IMR-90 (cell line): ENCODE measurements at regions not wholly inside any gene's neighbourhood (a gene's known extent, or its start where the extent isn't known, plus 50 kb on each side); places are given as distances from the start of the nearest gene placed in this dataset.
A peak's percentile ranks its signal among the peaks of the same experiment; 100 is the strongest.

Experiments
- ATAC-seq: fragments of 200-7000 bp; cut with Tn5 transposase; 2 replicates; pipeline ENCODE4 v1.9.1; 2020; ENCODE audit warnings: low read depth, mild to moderate bottlenecking, moderate library complexity
- BruUV-seq: library from RNA; stranded (reverse); fragments of 400-500 nt; replicated peaks from 2 replicates; lab custom pipeline; 2021; lab: Mats Ljungman, UMichigan
- CTCF ChIA-PET: fragments of 300-600 bp; formaldehyde crosslinking; extraction: SDS; loops from one replicate; lab custom pipeline; 2021; ENCODE audit warnings: antibody characterized with exemption; lab: Yijun Ruan, JAX
- POLR2A ChIA-PET: fragments of 300-600 bp; sonication (Branson Sonifier 250); formaldehyde crosslinking; loops from one replicate; lab custom pipeline; 2022; ENCODE audit warnings: antibody characterized with exemption; ENCODE audit not compliant: unreplicated experiment; lab: Charles Lee
- DNase-seq: peaks from one replicate; pipeline ENCODE4 v3.0.0; 2013
- H2AFZ ChIP-seq: replicated peaks from 2 replicates; pipeline ENCODE3; 2013; ENCODE audit warnings: low read length, mild to moderate bottlenecking; ENCODE audit not compliant: poor library complexity
- H2AK5ac ChIP-seq: 2 replicates; pipeline ENCODE4 v1.6.1; 2013; ENCODE audit warnings: low read depth, low read length, inconsistent platforms
- H2AK9ac ChIP-seq: replicated peaks from 2 replicates; pipeline ENCODE3; 2013; ENCODE audit warnings: mild to moderate bottlenecking, low read depth, low read length, moderate library complexity; ENCODE audit not compliant: poor library complexity
- H2BK120ac ChIP-seq: 2 replicates; pipeline ENCODE4 v1.6.1; 2013; ENCODE audit warnings: low read depth, low read length, inconsistent platforms
- H2BK15ac ChIP-seq: 3 replicates; pipeline ENCODE4 v1.6.1; 2013; ENCODE audit warnings: low read depth, low read length, inconsistent platforms
- H2BK20ac ChIP-seq: 2 replicates; pipeline ENCODE4 v1.6.1; 2013; ENCODE audit warnings: low read depth, mild to moderate bottlenecking, inconsistent platforms, low read length, moderate library complexity
- H2BK5ac ChIP-seq: 2 replicates; pipeline ENCODE4 v1.6.1; 2013; ENCODE audit warnings: mild to moderate bottlenecking, low read depth, low read length, inconsistent platforms; ENCODE audit not compliant: poor library complexity, severe bottlenecking
- H3K14ac ChIP-seq: replicated peaks from 2 replicates; pipeline ENCODE4 v1.6.1; 2013; ENCODE audit warnings: low read depth, low read length, inconsistent platforms
- H3K18ac ChIP-seq: 2 replicates; pipeline ENCODE4 v1.6.1; 2013; ENCODE audit warnings: low read depth, low read length, control low read depth
- H3K23ac ChIP-seq: 2 replicates; pipeline ENCODE4 v1.6.1; 2013; ENCODE audit warnings: low read depth, low read length, inconsistent platforms
- H3K27ac ChIP-seq: 2 replicates; pipeline ENCODE4 v1.5.1; 2013; ENCODE audit warnings: mild to moderate bottlenecking, control low read depth, low read length; ENCODE audit not compliant: insufficient read depth
- H3K27me3 ChIP-seq: 2 replicates; pipeline ENCODE4 v1.6.1; 2013; ENCODE audit warnings: low read length; ENCODE audit not compliant: control insufficient read depth, insufficient read depth
- H3K36me3 ChIP-seq: 2 replicates; pipeline ENCODE4 v1.6.1; 2013; ENCODE audit warnings: low read length, mixed read lengths; ENCODE audit not compliant: control insufficient read depth, insufficient read depth
- H3K4ac ChIP-seq: 2 replicates; pipeline ENCODE4 v1.6.1; 2013; ENCODE audit warnings: low read depth, low read length, inconsistent platforms
- H3K4me1 ChIP-seq: 2 replicates; pipeline ENCODE4 v1.6.1; 2013; ENCODE audit warnings: low read length, mixed read lengths; ENCODE audit not compliant: control insufficient read depth, insufficient read depth
- H3K4me2 ChIP-seq: 2 replicates; pipeline ENCODE4 v1.6.1; 2013; ENCODE audit warnings: low read depth, mild to moderate bottlenecking, control low read depth, low read length, moderate library complexity
- H3K4me3 ChIP-seq: 2 replicates; pipeline ENCODE4 v1.5.1; 2013; ENCODE audit warnings: low read depth, mild to moderate bottlenecking, control low read depth, low read length, moderate library complexity; ENCODE audit not compliant: insufficient read depth
- H3K56ac ChIP-seq: 2 replicates; pipeline ENCODE4 v1.6.1; 2013; ENCODE audit warnings: low read length, inconsistent platforms; ENCODE audit not compliant: insufficient read depth; ENCODE audit errors: extremely low read depth
- H3K79me1 ChIP-seq, 2 experiments: 2 replicates each; pipeline ENCODE4 v1.6.1; 2013; ENCODE audit warnings: low read length in 2 of 2, inconsistent platforms in 1 of 2, low read depth in 1 of 2
- H3K9ac ChIP-seq: 2 replicates; pipeline ENCODE4 v1.6.1; 2013; ENCODE audit warnings: low read depth, low read length, control low read depth
- H3K9me1 ChIP-seq: 2 replicates; pipeline ENCODE4 v1.6.1; 2013; ENCODE audit warnings: low read length, inconsistent platforms; ENCODE audit not compliant: insufficient read depth
- H3K9me3 ChIP-seq: 2 replicates; pipeline ENCODE4 v1.6.1; 2013; ENCODE audit warnings: low read length; ENCODE audit not compliant: control insufficient read depth, insufficient read depth
- H4K20me1 ChIP-seq: 2 replicates; pipeline ENCODE4 v1.6.1; 2013; ENCODE audit warnings: low read length, inconsistent platforms; ENCODE audit not compliant: insufficient read depth
- H4K5ac ChIP-seq: 2 replicates; pipeline ENCODE4 v1.6.1; 2013; ENCODE audit warnings: mild to moderate bottlenecking, low read depth, low read length, control low read depth
- H4K8ac ChIP-seq, 2 experiments: 2 replicates each; pipeline ENCODE4 v1.6.1; 2013; ENCODE audit warnings: low read depth in 2 of 2, low read length in 2 of 2, control low read depth in 1 of 2, inconsistent platforms in 1 of 2
- H4K91ac ChIP-seq: 2 replicates; pipeline ENCODE4 v1.6.1; 2013; ENCODE audit warnings: low read depth, low read length, inconsistent platforms; ENCODE audit not compliant: insufficient read depth
- CEBPB ChIP-seq: IDR thresholded peaks from 2 replicates; pipeline ENCODE4 v1.6.1; 2012; ENCODE audit warnings: low read depth, low read length, improper control_type of control experiment
- CTCF ChIP-seq: conservative IDR thresholded peaks from 2 replicates; pipeline ENCODE4 v1.5.1; 2012; ENCODE audit warnings: mild to moderate bottlenecking, low read depth, low read length, improper control_type of control experiment
- MAZ ChIP-seq: IDR thresholded peaks from 2 replicates; pipeline ENCODE4 v1.6.1; 2012; ENCODE audit warnings: low read depth, mild to moderate bottlenecking, low read length, improper control_type of control experiment, moderate library complexity, borderline replicate concordance
- RAD21 ChIP-seq: IDR thresholded peaks from 2 replicates; pipeline ENCODE4 v1.6.1; 2012; ENCODE audit warnings: low read length, improper control_type of control experiment
- RFX5 ChIP-seq: IDR thresholded peaks from 2 replicates; pipeline ENCODE4 v1.8.0; 2012; ENCODE audit warnings: low read depth, mild to moderate bottlenecking, low read length, moderate library complexity
- SMC3 ChIP-seq: fragments of 150-350 bp; IDR thresholded peaks from 2 replicates; pipeline ENCODE4 v1.6.1; 2016; ENCODE audit warnings: low read depth, mild to moderate bottlenecking, antibody characterized with exemption, low read length, moderate library complexity
- WGBS, 2 experiments: methylation state at CpG; one replicate each; pipeline versions ENCODE4 v1.1.5 to v1.1.7; 2013; ENCODE audit warnings: missing lambda C conversion rate in 2 of 2; ENCODE audit not compliant: insufficient read length in 1 of 2; ENCODE audit errors: extremely low coverage in 2 of 2; 5-methylcytosine and 5-hydroxymethylcytosine counted together
- dilution Hi-C: fragments of 300-500 bp; cut with HindIII; formaldehyde crosslinking; loops from one replicate; pipeline ENCODE4 v1.14.3; 2018; ENCODE audit warnings: low sequenced_read_pairs; ENCODE audit not compliant: unreplicated experiment
- in situ Hi-C: fragments of 300-500 bp; cut with MboI; formaldehyde crosslinking; loops from 3 replicates; pipeline ENCODE4 v1.14.3; 2019; ENCODE audit warnings: low sequenced_read_pairs, inconsistent platforms, mixed read lengths
- intact Hi-C: fragments of 100-400 bp; cut with micrococcal nuclease; formaldehyde crosslinking; loops from 2 replicates; pipeline ENCODE4 v1.10.0; 2022

GRCh38 chr14:100383727-100384158, 60.6 kb downstream of the SLC25A47 start:
- DNase-seq = peak; percentile 55
- POLR2A ChIA-PET = no interaction called here

More at GRCh38 chr14:100383727-100384158, 60.6 kb downstream of the SLC25A47 start:
- Histone ChIP-seq H2BK5ac (no peak overlapping the region), H3K79me1 (peaks cover 13 to 47% of the 10 kb centered on the region in 2 experiments), H2BK120ac (no peak overlapping the region), H2AK5ac (no peak overlapping the region; the same call in 1 of the 2 replicates), H4K20me1 (peaks cover 14% of the 10 kb centered on the region), H2BK15ac (no peak overlapping the region), H4K5ac (no peak overlapping the region), H2AK9ac (peak overlapping the region; percentile 5), H2BK20ac (no peak overlapping the region), H3K9me1 (peaks cover 6% of the 10 kb centered on the region; the same call in 1 of the 2 replicates), H3K4me1 (peaks cover 26% of the 10 kb centered on the region), H3K27me3 (no peaks in the 10 kb centered on the region), H3K23ac (no peak overlapping the region), H3K56ac (no peak overlapping the region), H4K91ac (no peak overlapping the region), H3K14ac (no peak overlapping the region), H3K9me3 (no peaks in the 10 kb centered on the region), H3K18ac (no peak overlapping the region), H3K9ac (no peak overlapping the region), H2AFZ (peak overlapping the region; percentile 37), H3K4ac (no peak overlapping the region), H3K4me3 (no peak overlapping the region), H3K36me3 (peaks cover 12% of the 10 kb centered on the region; the same call in 1 of the 2 replicates), H3K27ac (no peak overlapping the region), H3K4me2 (no peak overlapping the region), H4K8ac (no peak overlapping the region)
- peak; percentile 77 for ATAC-seq
- dilution Hi-C loops = no loop called here
- TF ChIP-seq RAD21 (peak; percentile 82), CTCF (peak; percentile 79), RFX5 (no peak), CEBPB (no peak), SMC3 (peak; percentile 73), MAZ (peak; percentile 65; the same call in 1 of the 2 replicates)
- in situ Hi-C loops = loop anchor here (10.0 kb wide), 2 partner anchors 461 to 1241 kb away; no protein-coding TSS in a partner anchor
- CTCF ChIA-PET = interaction anchor here (0.7 to 3.7 kb wide), 10 partner anchors 8 to 459 kb away, joined by 3 to 26 read pairs (median 4); a partner anchor contains a TSS
- intact Hi-C loops = loop anchor here (2.0 to 10.0 kb wide), 3 partner anchors 33 to 851 kb away; no protein-coding TSS in a partner anchor
- 26% methylated on average over 7 of the region's 10 CpGs; no CpG with 5 or more reads in 1 of the 2 experiments for WGBS, 2 experiments
- no TSS peak for BruUV-seq
